Ovary (tissue), 7 donors: ENCODE measurements at regions not wholly inside any gene's neighbourhood (a gene's known extent, or its start where the extent isn't known, plus 50 kb on each side); places are given as distances from the start of the nearest gene placed in this dataset. TPM values are rescaled to one million over a fixed set of nuclear protein-coding genes. Genes with fewer than 3 reads are reported as not detected.

Experiments
- DNase-seq, 5 donors: peaks; one replicate each; pipeline ENCODE4 v3.0.0-alpha.2; 2019 to 2020
- H3K27ac ChIP-seq, 2 donors: fragments of 200-600 bp; one replicate each; pipeline versions ENCODE4 v1.5.1 to v1.8.0; 2019 to 2022
- H3K27me3 ChIP-seq: fragments of 200-600 bp; one replicate; pipeline ENCODE4 v1.8.0; 2022
- H3K36me3 ChIP-seq: fragments of 200-600 bp; sonication (generic); one replicate; pipeline ENCODE4 v1.5.1; 2019
- H3K4me1 ChIP-seq: one replicate; pipeline ENCODE4 v1.8.1; 2013; ENCODE audit warnings: mild to moderate bottlenecking, moderate library complexity; ENCODE audit not compliant: insufficient read depth
- H3K4me3 ChIP-seq: fragments of 200-600 bp; sonication (generic); one replicate; pipeline ENCODE4 v1.5.1; 2017
- H3K9me3 ChIP-seq, 2 donors: fragments of 200-600 bp in 1 of 2; sonication (generic) in 1 of 2; one replicate each; pipeline versions ENCODE4 v1.5.1 to v1.8.1; 2013 to 2019; ENCODE audit warnings: mild to moderate bottlenecking in 1 of 2, moderate library complexity in 1 of 2
- CTCF ChIP-seq, 3 donors: fragments of 450-650 bp in 2 of 3; fragments of 200-600 bp in 1 of 3; IDR thresholded peaks; one replicate each; pipeline versions ENCODE4 v1.5.1 to v1.8.0; 2016 to 2022; ENCODE audit warnings: antibody characterized with exemption in 3 of 3, mild to moderate bottlenecking in 1 of 3
- EP300 ChIP-seq: sonication (generic); formaldehyde crosslinking; IDR thresholded peaks from one replicate; pipeline ENCODE4 v1.6.1; 2017; ENCODE audit warnings: antibody characterized with exemption
- POLR2A ChIP-seq: fragments of 450-650 bp; IDR thresholded peaks from one replicate; pipeline ENCODE4 v1.6.1; 2017; ENCODE audit warnings: antibody characterized with exemption, mild to moderate bottlenecking, moderate library complexity
- WGBS, 3 donors: extraction: QIAGEN DNeasy Blood & Tissue Kit in 1 of 3; methylation state at CpG; one replicate each; pipeline versions ENCODE4 v1.1.5 to v1.1.7; 2013 to 2017; 5-methylcytosine and 5-hydroxymethylcytosine counted together
- intact Hi-C, 4 donors: fragments of 100-400 bp; cut with DNase I; formaldehyde crosslinking; loops; one replicate each; pipeline versions ENCODE4 v1.11.0 to v1.15.1; 2022 to 2023
- small RNA-seq: library from RNA; depleted of rRNA; stranded (forward); fragments of <200 nt; gene quantifications from one replicate; pipeline ENCODE3, GENCODE V24; 2016
- donor health status: DM: no; HTN: no; CAD: no; lungs with moderate emphysema.
- donor health status: DM: no; HTN: no; CAD: no.
- donor health status: Bipolar disorder and iron deficiency.
- donor health status: DM: no; HTN: no; CAD: no.
- donor health status: DM: yes; HTN: yes; CAD: no.

- no peak overlapping the region for H3K4me3 ChIP-seq
- WGBS, 3 donors: 74 to 78% (median 77%) methylated on average over 13 of the region's 13 CpGs
- H3K27ac ChIP-seq: no peak overlapping the region
- no peaks in the 10 kb centered on the region for H3K36me3 ChIP-seq
- intact Hi-C loops: no loop called here
- TF ChIP-seq POLR2A (no peak), CTCF (IDR thresholded peaks at IDR 0.05) (no peak), EP300 (no peak)
- no peaks in the 10 kb centered on the region for H3K9me3 ChIP-seq
- H3K4me1 ChIP-seq: no peaks in the 10 kb centered on the region
- no peaks in the 10 kb centered on the region for H3K27me3 ChIP-seq
- DNase-seq: no peak
Measured at GRCh38 chr13:80399340-80400163, 58.6 kb upstream of the SPRY2 start.

Small RNA genes in the stretch of these regions (small RNA-seq; reads per million reads assigned to genes)
- gene HIGD1AP2 (not detected), gene RNU6-67P (not detected), gene RNU6-77P (not detected)
